Progenitor cell of endocrine pancreas (in vitro differentiated cells): ENCODE measurements at regions not wholly inside any gene's neighbourhood (a gene's known extent, or its start where the extent isn't known, plus 50 kb on each side); places are given as distances from the start of the nearest gene placed in this dataset.

Experiments used
- DNase-seq: peaks from one replicate; pipeline ENCODE4 v3.0.0; 2021; ENCODE audit warnings: low spot score; ENCODE audit not compliant: unreplicated experiment
- H3K27ac Mint-ChIP-seq: 2 replicates; pipeline ENCODE4 v1.8.0; 2021; ENCODE audit warnings: mild to moderate bottlenecking, moderate library complexity, mixed read lengths
- H3K27me3 Mint-ChIP-seq: 2 replicates; pipeline ENCODE4 v1.8.0; 2021; ENCODE audit warnings: mixed read lengths
- H3K36me3 Mint-ChIP-seq: 2 replicates; pipeline ENCODE4 v1.8.0; 2022; ENCODE audit warnings: mixed read lengths; ENCODE audit not compliant: insufficient read depth
- H3K4me1 Mint-ChIP-seq: 2 replicates; pipeline ENCODE4 v1.8.0; 2021; ENCODE audit warnings: low read depth, mixed read lengths
- H3K4me3 Mint-ChIP-seq: 2 replicates; pipeline ENCODE4 v1.8.0; 2021; ENCODE audit warnings: low read depth, mild to moderate bottlenecking, moderate library complexity, mixed read lengths
- H3K9me3 Mint-ChIP-seq: 2 replicates; pipeline ENCODE4 v1.8.0; 2021; ENCODE audit warnings: low read depth, mixed read lengths
- TF ChIP-seq, protein P1 (sequence below): fragments of 200-600 bp; sonication (generic); IDR thresholded peaks from one replicate; pipeline ENCODE4 v1.5.0; 2021; ENCODE audit warnings: antibody characterized with exemption, mild to moderate bottlenecking; ENCODE audit not compliant: unreplicated experiment

DNA sequence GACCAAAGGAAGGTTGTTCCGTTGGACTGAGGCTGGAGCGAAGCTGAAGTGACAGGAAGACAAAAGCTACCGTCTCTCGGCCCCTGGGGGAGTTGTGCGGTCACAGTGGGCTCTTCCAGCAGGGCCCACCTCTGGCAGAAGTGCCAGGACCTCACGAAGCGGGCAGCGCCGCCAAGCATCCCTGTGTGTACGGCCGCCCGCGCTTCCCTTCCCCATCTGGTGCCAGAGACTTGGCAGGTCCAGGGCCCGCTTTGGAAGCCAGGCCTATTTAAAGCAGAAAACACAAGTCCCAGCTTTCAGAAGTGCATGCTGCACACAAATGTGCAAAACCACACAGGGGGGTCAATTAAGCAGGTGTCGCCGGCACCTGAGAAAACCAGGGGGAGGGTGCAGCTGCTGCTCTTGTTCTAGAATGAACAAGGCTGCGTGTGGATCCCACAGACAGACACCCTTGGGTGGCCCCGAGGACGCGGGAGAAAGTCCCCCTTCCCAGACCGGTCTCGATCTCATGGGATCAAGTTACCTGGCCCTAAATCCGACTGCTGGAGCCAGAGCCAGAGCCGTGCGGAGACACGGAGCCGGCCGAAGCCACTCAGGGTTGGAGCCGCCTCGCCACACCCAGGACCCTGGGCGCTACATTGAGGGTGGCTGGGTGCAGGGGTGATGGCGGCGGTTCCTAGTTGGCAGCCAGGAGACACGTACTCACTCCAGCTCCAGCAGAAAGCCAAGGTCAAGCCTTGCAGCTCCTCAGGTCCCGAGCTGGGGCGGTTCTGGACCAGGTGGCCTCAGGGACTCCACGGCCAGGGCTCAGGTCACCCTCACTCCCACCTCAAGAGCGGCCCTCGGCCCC is 51.8 kb upstream of the PPP2R2D start:
- Mint-ChIP-seq H3K9me3 (no peaks in the 10 kb centered on the region), H3K4me3 (no peak overlapping the region), H3K27ac (no peak overlapping the region), H3K27me3 (no peaks in the 10 kb centered on the region), H3K36me3 (no peaks in the 10 kb centered on the region), H3K4me1 (no peaks in the 10 kb centered on the region)
- peak; percentile 6 for DNase-seq
- TF ChIP-seq, protein P1, sequence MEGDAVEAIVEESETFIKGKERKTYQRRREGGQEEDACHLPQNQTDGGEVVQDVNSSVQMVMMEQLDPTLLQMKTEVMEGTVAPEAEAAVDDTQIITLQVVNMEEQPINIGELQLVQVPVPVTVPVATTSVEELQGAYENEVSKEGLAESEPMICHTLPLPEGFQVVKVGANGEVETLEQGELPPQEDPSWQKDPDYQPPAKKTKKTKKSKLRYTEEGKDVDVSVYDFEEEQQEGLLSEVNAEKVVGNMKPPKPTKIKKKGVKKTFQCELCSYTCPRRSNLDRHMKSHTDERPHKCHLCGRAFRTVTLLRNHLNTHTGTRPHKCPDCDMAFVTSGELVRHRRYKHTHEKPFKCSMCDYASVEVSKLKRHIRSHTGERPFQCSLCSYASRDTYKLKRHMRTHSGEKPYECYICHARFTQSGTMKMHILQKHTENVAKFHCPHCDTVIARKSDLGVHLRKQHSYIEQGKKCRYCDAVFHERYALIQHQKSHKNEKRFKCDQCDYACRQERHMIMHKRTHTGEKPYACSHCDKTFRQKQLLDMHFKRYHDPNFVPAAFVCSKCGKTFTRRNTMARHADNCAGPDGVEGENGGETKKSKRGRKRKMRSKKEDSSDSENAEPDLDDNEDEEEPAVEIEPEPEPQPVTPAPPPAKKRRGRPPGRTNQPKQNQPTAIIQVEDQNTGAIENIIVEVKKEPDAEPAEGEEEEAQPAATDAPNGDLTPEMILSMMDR, result no peak

- Mint-ChIP-seq H3K4me1 (no peaks in the 10 kb centered on the region), H3K4me3 (no peak overlapping the region), H3K36me3 (no peaks in the 10 kb centered on the region), H3K9me3 (no peaks in the 10 kb centered on the region), H3K27ac (no peak overlapping the region), H3K27me3 (no peaks in the 10 kb centered on the region)
- no peak for DNase-seq
- TF ChIP-seq, protein P1, result no peak
Measured at GRCh38 chr10:131849591-131850382, 51.0 kb upstream of the PPP2R2D start.

DNA sequence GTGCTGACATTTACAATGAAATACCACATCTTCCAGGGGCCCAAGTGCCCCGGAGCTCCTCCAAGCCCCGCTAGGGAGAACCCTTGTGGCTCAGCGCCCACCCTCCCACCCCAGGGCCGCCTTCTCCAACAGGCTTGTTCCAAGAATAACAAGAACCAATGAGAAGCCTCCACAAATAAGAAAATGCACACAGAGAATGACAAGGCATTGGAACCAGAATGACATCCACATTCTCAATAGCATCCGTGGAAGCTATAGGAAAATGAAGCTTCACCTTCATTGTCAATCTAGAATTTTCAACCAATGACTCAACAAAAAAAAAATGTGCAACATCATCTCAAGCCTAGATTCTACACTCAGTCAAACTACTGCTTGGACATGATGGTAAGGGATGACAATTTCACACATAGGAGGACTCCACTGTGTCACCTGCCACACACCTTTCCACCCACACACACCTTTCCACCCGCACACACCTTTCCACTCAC is 50.4 kb upstream of the PPP2R2D start:
- no peaks in the 10 kb centered on the region for H3K36me3 Mint-ChIP-seq
- TF ChIP-seq, protein P1, result no peak
- no peak for DNase-seq
- H3K9me3 Mint-ChIP-seq, result no peaks in the 10 kb centered on the region
- no peaks in the 10 kb centered on the region for H3K27me3 Mint-ChIP-seq
- no peak overlapping the region for H3K4me3 Mint-ChIP-seq
- H3K4me1 Mint-ChIP-seq, result no peaks in the 10 kb centered on the region
- H3K27ac Mint-ChIP-seq, result no peak overlapping the region
